Sigmoid colon (tissue), 6 donors: ENCODE measurements at regions not wholly inside any gene's neighbourhood (a gene's known extent, or its start where the extent isn't known, plus 50 kb on each side); places are given as distances from the start of the nearest gene placed in this dataset.

Source experiments
- DNase-seq: peaks from one replicate; pipeline ENCODE4 v3.0.0-alpha.2; 2019
- H3K27ac ChIP-seq, 4 donors: fragments of 200-600 bp; sonication (generic); one replicate each; pipeline ENCODE4 v1.5.1; 2016 to 2019; ENCODE audit warnings: mild to moderate bottlenecking in 1 of 4
- H3K27me3 ChIP-seq, 3 donors: fragments of 200-600 bp; sonication (generic); one replicate each; pipeline ENCODE4 v1.5.1; 2019; ENCODE audit warnings: mild to moderate bottlenecking in 1 of 3
- H3K36me3 ChIP-seq, 4 donors: fragments of 200-600 bp; sonication (generic); one replicate each; pipeline ENCODE4 v1.5.1; 2016 to 2019
- H3K4me1 ChIP-seq, 4 donors: fragments of 200-600 bp; sonication (generic); one replicate each; pipeline ENCODE4 v1.5.1; 2017 to 2019
- H3K4me3 ChIP-seq, 4 donors: fragments of 200-600 bp; sonication (generic); one replicate each; pipeline ENCODE4 v1.5.1; 2017 to 2019; ENCODE audit warnings: mild to moderate bottlenecking in 2 of 4, moderate library complexity in 1 of 4
- H3K9me3 ChIP-seq, 4 donors: fragments of 200-600 bp in 3 of 4; sonication (generic) in 3 of 4; one replicate each; pipeline versions ENCODE4 v1.5.1 to v1.6.1; 2013 to 2019
- CTCF ChIP-seq, 4 experiments: fragments of 450-650 bp in 3 of 4; fragments of 200-600 bp in 1 of 4; IDR thresholded peaks; one replicate each; pipeline ENCODE4 v1.5.1; 2016 to 2019; ENCODE audit warnings: antibody characterized with exemption in 4 of 4, mild to moderate bottlenecking in 3 of 4, moderate library complexity in 2 of 4
- EP300 ChIP-seq, 4 donors: sonication (generic); formaldehyde crosslinking; IDR thresholded peaks; one replicate each; pipeline ENCODE4 v1.6.1; 2017; ENCODE audit warnings: antibody characterized with exemption in 4 of 4
- POLR2A ChIP-seq, 2 donors: fragments of 450-650 bp; IDR thresholded peaks; one replicate each; pipeline ENCODE4 v1.6.1; 2016; ENCODE audit warnings: antibody characterized with exemption in 2 of 2, mild to moderate bottlenecking in 2 of 2, moderate library complexity in 2 of 2
- POLR2AphosphoS5 ChIP-seq, 4 donors: sonication (generic); formaldehyde crosslinking; IDR thresholded peaks; one replicate each; pipeline ENCODE4 v1.6.1; 2017; ENCODE audit warnings: antibody characterized with exemption in 4 of 4
- WGBS, 2 donors: extraction: QIAGEN DNeasy Blood & Tissue Kit; methylation state at CpG; one replicate each; pipeline ENCODE4 v1.1.7; 2013; 5-methylcytosine and 5-hydroxymethylcytosine counted together
- intact Hi-C: fragments of 100-400 bp; cut with DNase I; formaldehyde crosslinking; loops from one replicate; pipeline ENCODE4 v1.15.1; 2023
- donor health status: healthy with polysubstance abuse.
- donor health status: healthy.

- no peak for TF ChIP-seq CTCF (IDR thresholded peaks at IDR 0.05)
- TF ChIP-seq POLR2AphosphoS5 (IDR thresholded peaks at IDR 0.05): no peak
- no peak for TF ChIP-seq EP300 (IDR thresholded peaks at IDR 0.05)
- TF ChIP-seq POLR2A (IDR thresholded peaks at IDR 0.05): no peak
- H3K27me3 ChIP-seq: no peaks in the 10 kb centered on the region
- H3K36me3 ChIP-seq: no peaks in the 10 kb centered on the region
- H3K4me1 ChIP-seq: no peaks in the 10 kb centered on the region
- no peak overlapping the region for H3K27ac ChIP-seq
- intact Hi-C loops: no loop called here
- H3K9me3 ChIP-seq: no peaks in the 10 kb centered on the region
- 95% methylated on average over 2 of the region's 2 CpGs for WGBS, 2 donors
- H3K4me3 ChIP-seq: no peak overlapping the region
- DNase-seq: no peak
Observed at GRCh38 chr9:16930578-16930977, 60.1 kb upstream of the BNC2 start.

GRCh38 chr9:16928179-16928945 is 57.9 kb upstream of the BNC2 start:
- Histone ChIP-seq H3K27ac (no peak overlapping the region), H3K27me3 (no peaks in the 10 kb centered on the region), H3K36me3 (no peaks in the 10 kb centered on the region), H3K9me3 (no peaks in the 10 kb centered on the region), H3K4me3 (no peak overlapping the region), H3K4me1 (no peaks in the 10 kb centered on the region)
- intact Hi-C loops: no loop called here
- WGBS, 2 donors: 86 to 90% methylated on average over 5 of the region's 5 CpGs
- no peak for DNase-seq
- TF ChIP-seq CTCF (IDR thresholded peaks at IDR 0.05) (no peak), POLR2AphosphoS5 (IDR thresholded peaks at IDR 0.05) (no peak), POLR2A (IDR thresholded peaks at IDR 0.05) (no peak), EP300 (IDR thresholded peaks at IDR 0.05) (no peak)

GRCh38 chr9:16925426-16925825 is 55.0 kb upstream of the BNC2 start:
- Histone ChIP-seq H3K4me3 (no peak overlapping the region), H3K36me3 (no peaks in the 10 kb centered on the region), H3K27me3 (no peaks in the 10 kb centered on the region), H3K4me1 (no peaks in the 10 kb centered on the region), H3K27ac (no peak overlapping the region), H3K9me3 (no peaks in the 10 kb centered on the region)
- TF ChIP-seq EP300 (IDR thresholded peaks at IDR 0.05) (no peak), CTCF (IDR thresholded peaks at IDR 0.05) (no peak), POLR2AphosphoS5 (IDR thresholded peaks at IDR 0.05) (no peak), POLR2A (IDR thresholded peaks at IDR 0.05) (no peak)
- intact Hi-C loops: no loop called here
- no peak for DNase-seq
- WGBS, 2 donors: 71 to 83% methylated on average over 1 of the region's 1 CpG

- H3K4me1 ChIP-seq: no peaks in the 10 kb centered on the region
- no peak for DNase-seq
- H3K9me3 ChIP-seq: no peaks in the 10 kb centered on the region
- no peaks in the 10 kb centered on the region for H3K36me3 ChIP-seq
- 96 to 97% methylated on average over 32 of the region's 32 CpGs for WGBS, 2 donors
- TF ChIP-seq POLR2AphosphoS5 (IDR thresholded peaks at IDR 0.05) (no peak), POLR2A (IDR thresholded peaks at IDR 0.05) (no peak), CTCF (IDR thresholded peaks at IDR 0.05) (no peak), EP300 (IDR thresholded peaks at IDR 0.05) (no peak)
- no peak overlapping the region for H3K27ac ChIP-seq
- intact Hi-C loops: no loop called here
- no peak overlapping the region for H3K4me3 ChIP-seq
- H3K27me3 ChIP-seq: no peaks in the 10 kb centered on the region
Observed at GRCh38 chr9:16924311-16924915, 53.9 kb upstream of the BNC2 start.
